NCI-H1092 (cell line): ENCODE measurements at regions not wholly inside any gene's neighbourhood (a gene's known extent, or its start where the extent isn't known, plus 50 kb on each side); places are given as distances from the start of the nearest gene placed in this dataset.
"Not testable (repeated sequence)": the region's sequence is repeated elsewhere in the genome, so short reads cannot be mapped to it uniquely, and the experiment has no call there.

Experiments used
- DNase-seq: peaks from one replicate; lab custom pipeline; 2025; lab: John Stamatoyannopoulos, UW

DNA sequence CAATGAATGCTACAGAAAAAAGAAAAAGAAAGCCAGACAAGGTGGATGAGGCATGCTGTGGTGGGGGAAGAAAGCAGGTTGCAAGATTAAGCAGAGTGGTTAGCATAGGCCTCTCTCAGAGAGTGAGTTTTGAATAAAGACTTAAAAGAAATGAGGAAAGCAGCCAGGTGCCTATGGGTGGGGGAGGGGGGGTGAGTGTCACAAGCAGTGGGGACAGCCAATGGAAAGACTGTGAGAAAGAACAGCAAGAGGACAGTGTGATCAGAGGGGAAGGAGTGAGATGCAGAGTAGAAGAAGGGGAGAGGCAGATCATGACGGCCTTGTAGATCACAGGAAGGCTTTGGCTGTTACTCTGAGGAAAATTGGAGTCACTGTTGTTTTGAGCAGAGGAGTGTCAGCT lies 162.5 kb downstream of the SOX3 start:
- DNase-seq: no peak

DNA sequence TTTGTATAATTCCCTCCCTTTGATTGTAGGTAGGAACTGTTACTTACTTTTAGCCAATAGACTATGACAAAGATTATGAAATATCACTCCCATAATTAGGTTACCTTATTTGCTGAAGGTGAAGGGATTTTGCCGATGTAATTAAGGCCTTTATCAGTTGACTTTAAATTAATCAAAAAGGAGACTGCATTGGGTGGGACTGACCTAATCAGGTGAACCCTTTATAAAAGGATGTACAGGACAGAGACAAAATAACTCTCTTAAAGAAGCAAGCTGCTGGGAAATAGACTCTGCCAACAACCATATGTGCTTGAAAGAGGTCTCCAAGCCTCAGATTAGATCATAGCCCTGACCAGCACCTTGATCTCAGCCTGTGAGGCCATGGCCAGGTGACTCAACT lies 167.6 kb downstream of the SOX3 start:
- no peak for DNase-seq

DNA sequence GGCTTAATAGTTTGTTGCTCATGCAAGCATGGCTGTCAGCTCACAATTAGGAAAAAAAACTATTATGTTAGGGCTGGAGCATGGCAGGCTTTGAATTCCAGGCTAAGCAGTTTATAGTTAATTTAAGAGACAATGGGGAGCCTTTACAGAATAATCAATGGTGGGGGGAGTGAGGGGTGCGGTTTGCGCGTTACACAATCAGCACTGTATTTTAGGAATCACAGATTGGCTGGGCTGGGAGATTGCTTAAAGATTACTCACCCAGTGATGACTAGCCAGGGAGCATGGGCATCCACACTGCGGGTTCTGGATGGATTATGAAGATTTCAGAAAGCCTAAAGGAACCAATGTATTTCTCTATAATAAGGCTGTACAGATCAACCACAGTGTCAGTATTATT lies 186.6 kb downstream of the SOX3 start:
- DNase-seq: no peak

DNA sequence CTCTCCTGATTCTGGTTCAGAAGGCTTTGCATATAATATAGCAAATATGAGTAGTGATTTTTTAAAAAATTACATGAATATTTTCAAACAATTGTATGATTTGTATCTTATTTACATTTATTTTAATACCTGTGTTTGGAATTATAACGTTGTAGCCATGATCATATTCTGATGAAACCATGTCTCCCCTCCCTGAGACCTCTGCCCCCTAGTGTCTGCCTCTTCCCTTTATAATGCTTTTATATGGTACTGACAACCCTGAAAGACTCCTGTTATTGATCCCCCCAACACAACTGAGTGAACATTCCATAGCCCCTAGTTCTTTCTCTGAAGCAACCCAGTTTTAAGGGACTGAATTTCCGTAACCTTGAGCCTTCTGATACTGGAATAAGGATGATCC lies 187.4 kb downstream of the SOX3 start:
- no peak for DNase-seq

DNA sequence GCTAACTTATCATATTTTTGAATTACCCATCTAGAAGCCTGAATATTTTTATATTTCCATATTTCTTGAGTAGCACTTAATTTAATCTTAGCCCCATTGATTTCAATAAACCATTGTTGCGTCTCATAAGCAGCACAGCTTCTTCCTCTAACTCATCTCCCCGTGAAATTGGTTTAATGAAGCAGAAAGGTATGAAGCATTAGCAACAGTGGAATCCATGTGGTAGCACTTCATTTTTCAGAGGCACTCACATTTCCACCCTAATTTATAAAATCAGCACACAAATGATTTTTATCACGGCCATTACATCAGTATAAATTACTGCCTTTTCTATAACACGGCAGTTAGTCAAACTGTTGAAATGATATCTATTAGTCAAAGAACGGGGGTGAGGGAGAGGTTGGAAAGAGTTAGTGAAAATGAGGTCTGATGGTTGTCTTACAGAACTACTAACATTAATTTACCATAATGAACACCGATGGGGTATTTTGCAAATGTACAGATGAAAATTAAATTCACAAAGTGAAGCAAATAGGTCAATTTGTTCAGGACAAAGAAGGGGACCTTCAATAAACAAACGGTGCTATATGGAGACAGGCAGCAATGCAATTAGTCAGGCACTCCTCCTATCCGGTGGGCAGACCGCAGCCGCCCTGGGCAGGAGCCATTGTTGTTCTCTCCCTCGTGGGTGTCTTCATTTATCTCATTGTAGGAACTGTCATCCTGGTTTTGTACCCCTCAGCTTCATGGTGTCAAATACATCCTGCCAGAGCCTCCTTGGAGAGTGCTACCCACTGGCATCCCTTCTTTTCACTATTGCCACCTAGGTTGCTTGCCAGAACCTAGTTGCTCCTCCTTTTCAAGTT lies 205.7 kb downstream of the SOX3 start:
- no peak for DNase-seq

DNA sequence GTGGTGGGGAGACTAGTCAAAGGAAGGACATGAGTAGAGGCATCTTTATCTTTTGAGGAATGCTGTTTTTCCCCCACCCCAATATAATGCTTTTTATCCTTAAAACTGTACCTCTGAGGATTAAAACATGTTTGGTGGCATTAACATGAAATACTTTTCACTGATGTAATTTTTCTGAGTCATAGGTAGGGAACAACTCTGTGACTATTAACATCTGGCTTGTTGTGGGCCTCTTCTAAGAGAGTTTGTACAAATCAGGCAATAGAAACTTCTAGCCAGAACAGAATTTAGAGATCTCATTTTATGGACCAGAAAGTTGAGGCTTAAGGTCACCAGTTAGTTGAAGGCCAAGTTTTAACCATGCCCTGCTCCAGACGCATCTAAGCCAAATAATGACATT lies 207.6 kb downstream of the SOX3 start:
- DNase-seq: no peak

DNA sequence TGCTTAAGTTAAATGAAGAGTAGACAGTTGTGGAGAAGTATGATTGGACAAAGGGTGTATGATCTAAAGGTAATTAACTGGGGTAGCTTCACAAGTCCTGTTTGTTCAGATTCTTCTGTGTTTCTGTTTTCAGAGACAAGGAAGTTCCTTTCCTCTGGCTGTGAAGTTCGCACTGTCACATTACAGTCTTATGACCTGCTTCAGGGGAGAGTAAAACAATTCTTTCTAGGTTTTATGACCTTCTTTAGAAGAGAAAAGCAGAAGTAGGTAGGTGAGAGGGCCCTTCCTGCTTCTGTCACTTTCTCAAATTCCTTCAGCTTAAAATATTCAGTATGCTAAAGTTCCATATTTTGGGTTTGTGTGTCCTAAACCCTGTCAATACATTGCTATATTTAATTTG lies 211.9 kb downstream of the SOX3 start:
- no peak for DNase-seq

DNA sequence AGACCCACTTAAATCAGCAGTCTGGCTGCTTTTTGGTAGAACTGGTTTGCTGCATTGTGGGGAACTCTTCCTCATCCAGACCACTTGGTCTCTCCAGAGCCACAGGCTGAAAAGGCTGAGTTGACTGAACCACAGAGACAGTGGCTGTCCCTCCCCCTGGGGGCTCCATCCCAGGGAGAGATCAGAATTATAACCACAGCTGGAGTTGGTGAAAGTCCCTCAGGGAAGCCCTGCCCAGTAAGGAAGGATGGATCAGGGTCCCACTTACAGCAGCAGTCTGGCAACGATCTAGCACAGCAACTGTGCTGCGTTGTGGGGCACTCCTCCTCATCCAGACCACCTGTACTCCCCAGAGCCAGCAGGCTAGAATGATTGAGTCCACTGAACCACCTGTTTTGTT lies 212.7 kb downstream of the SOX3 start:
- no peak for DNase-seq

DNA sequence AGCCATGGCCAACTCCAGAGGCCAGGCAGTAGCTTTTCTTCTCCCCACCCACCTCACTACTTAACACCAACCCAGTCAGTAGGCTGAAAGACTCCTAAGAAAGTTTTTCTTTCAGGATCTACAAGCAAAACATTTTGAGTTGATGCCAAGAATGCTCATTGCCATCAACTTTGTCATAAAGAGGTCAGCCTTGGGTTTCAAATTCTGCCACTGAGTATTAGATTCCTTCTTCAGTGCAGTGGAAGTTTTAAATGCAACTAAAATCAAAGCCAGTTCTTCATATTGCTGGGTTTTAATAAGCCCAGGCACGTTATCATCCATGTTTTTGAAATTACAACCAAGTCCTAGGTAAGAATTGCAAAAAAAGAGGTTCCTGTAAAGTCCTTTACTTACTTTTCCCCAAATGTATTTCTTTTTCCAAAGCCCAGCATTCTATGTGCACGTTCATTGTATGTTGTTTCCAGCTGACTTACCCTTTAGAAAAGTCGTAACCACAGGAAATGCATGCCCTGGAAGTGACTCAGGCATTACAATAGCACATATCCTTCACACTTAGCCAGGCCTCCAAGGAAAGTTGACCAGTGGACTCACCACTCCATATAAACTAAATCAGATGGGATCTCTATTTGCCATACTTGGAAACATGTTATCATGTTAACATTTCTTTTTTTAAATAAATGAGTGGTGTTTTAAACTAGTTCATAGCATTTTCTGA lies 229.9 kb downstream of the SOX3 start:
- no peak for DNase-seq

DNA sequence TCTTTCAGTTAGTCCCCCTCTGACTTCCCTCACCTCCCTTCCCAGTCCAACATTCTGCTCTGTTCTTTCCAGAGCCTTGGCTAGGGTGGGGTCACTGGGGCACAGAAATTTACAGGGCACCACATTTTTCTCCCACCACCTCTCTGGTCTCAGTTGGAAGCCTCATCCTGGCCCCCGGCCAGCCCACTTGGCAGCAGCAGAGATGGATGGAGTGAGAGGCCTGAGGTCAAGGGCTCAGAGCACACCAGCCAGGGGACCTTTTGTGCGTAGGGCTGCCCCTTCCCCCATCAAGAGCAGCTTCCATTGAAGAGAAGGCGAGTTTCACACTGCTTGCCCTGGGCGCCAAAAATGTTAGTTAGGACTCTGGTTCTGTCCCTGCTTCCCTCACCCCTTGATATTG lies 230.9 kb downstream of the SOX3 start:
- DNase-seq: no peak

DNA sequence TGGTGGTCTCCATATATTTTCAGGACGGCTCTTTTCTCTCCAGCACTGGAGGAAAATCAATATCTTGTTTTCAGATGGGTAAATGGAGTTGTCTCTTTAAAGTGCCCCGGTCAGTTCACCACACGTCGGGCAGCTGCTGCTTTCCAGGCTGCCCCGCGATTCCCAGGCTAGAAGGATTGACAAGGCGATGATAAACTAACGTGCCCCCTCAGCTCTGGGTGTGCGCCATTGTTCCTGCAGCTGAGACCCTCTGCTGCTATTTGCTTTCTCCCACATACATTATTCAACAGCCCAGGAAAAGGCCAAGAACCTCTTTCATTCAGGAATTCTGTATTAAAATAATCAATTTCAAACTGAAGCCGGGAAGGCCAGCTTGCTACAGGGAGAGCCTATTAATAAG lies 254.5 kb downstream of the SOX3 start:
- no peak for DNase-seq

DNA sequence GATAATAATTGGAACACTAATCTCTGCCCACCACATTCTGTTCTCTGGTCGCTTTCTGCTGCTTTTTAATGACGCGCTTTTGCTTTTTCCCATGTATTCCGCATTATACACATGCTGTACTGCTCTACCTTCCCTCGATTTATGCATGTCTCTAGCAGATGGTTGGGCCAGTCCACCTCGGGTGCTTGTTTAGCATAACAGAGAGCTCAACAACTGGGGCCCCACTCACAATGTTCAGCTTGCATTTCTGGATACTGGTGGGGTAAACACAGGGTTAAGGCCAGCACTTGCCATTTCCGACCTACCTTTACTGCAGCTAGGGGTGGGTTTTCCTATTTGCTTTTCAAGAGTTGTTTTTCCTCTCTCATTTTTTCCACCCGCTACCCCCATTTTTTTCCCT lies 255.8 kb downstream of the SOX3 start:
- no peak for DNase-seq

DNA sequence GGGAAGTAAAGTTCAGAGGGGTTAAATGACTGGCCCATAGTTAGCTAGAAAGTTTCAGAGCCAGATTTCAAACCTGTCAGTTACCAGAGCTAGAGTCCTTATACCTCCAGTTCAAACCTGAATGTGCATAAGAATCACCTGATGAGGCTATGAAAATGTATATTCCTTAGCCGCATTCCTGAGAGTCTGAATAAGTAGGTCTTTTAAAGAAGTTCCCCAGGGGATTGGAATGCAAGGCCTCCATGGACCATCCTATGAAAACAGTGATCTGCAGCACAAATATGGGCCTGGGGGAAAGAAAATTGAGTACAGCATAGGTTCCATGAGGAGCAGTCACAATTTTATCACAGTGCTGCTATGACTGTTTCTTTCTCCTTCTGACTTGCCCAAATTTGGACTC lies 263.9 kb upstream of the CXorf66 start:
- DNase-seq: no peak

DNA sequence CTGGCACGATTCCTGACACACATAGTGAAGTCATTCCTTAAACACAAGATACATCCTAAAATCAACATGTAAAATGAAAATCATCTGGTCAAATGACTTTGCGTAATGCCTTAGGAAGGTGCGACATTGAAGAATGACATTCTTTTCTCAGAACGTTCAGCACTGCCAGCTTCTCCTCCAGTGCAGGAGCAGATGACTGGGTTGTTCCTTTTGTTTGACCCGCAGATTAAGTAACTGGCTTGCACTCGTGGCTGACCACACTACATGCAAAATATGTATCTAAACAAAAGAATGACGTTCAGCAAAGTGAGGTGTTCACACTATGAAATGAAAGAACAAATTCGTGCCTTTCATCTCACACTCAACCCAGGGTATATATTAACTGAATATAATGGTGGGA lies 260.7 kb upstream of the CXorf66 start:
- DNase-seq: not testable (repeated sequence)

DNA sequence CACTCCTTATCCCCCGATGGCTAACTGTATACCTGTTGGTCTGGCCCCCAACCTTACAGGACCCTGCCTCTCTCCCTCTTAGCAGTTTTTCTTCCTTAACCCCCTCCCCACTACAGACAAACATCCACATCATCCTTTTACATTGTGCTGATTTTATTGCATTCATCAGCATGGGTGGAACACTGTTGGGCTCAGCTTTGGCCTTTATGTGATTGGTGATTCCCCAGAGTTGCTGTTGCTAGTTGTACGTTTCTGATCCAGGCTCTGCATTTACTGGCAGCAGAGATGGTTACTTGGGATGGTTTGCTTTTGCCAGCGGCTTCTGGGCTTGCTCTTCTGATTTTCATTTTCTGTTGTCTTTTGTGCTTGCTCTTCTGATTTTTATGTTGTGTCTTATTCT lies 250.6 kb upstream of the CXorf66 start:
- not testable (repeated sequence) for DNase-seq

DNA sequence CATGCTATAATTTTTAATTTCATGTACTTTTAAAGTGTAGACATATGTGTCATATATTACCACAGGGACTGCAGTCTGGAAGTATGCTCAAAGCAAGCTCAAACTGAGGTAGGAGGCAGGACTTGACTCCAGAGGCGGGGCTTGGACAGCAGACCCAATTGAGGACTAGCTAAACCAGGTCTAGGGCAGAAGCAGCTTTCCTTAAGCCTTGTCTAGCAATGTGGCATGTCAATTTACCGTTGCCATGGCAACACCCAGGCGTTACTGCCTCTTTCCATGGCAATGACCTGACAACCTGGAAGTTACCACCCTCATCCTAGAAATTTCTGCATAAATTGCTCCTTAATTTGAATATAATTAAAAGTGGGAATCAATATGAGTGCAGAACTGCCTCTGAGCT lies 249.2 kb upstream of the CXorf66 start:
- DNase-seq: not testable (repeated sequence)

DNA sequence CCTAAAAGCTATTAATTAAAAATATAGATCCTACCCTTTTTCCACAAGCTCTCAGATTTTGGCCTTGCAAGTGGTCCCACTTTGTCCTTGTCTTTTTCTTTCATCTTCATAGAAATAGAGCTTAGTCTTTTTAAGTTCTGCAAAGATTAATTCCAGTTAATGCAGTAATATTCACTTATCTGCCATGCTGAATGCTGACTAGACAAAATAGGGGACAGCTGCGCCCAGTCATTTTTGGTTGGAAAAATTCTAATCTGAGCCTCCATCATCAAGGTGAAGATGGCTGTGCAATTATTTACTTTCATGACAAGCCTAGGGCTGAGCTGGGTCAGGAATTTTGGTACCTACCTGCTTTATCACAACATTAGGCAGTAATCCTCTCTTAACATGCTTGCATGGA lies 241.3 kb upstream of the CXorf66 start:
- no peak for DNase-seq

DNA sequence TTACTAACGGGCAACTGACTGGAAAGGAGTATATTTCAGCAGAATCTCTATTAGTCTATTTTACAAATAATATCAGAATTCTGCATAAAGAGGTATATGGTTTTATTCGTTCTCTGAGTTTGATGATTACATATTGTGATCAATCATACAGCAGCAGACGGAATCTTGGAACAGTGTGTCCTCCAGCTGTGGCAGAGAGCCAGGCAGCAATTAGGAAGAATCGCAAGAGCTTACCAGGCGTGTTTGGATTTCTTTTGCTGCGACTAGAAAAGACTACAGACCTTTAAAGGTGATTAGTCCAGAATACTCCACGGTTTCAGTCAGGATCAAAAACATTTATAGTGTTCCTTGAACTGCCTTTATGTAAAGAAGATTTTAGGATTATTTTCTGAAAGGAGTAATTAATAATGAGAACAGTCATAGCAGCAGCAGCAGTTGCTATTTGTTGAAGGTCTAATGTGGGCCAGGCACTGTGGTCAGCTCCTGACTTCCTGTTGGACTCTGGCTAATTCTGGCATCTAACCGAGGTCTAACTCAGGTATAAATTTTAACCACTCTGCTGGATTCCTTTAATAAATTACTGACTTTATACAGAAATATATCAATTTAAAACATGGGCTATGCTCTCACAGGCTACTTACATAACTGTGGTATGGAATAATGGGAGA lies 225.3 kb upstream of the CXorf66 start:
- DNase-seq: no peak

DNA sequence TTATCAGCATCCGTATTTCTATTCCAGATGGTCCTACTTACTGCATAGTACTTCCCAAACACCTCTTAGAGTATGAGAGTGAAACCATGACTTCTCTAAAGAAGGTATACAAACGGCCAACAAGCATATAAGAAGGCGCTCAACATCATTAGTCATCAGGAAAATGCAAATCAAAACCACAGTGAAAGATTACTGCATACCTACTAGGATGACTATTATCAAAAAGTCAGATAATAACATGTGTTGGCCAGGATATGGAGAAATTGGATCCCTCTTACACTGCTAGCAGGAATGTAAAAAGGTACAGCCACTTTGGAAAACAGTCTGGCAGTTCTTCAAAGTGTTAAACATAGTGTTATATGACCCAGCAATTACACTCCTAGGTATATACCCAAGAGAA lies 215.3 kb upstream of the CXorf66 start:
- DNase-seq: no peak

DNA sequence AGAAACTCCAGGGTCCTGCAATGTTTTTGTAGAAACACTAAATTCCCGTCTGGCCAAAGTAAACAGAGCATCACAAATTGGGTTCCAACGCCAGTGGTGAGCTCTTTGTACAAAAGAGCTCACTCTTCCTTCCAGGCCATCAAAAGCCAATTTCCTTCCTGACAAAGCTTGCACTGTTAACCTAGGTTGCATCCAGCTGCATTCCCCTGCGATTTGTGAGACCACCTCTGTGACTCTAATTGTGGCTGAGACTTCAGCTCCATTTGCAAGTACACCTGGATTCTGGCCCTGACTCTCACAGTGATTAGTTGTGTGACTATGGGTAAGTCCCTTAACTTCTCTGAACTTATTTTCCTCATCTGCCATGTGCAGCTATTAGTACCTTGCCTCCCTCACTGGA lies 212.5 kb upstream of the CXorf66 start:
- DNase-seq: no peak

DNA sequence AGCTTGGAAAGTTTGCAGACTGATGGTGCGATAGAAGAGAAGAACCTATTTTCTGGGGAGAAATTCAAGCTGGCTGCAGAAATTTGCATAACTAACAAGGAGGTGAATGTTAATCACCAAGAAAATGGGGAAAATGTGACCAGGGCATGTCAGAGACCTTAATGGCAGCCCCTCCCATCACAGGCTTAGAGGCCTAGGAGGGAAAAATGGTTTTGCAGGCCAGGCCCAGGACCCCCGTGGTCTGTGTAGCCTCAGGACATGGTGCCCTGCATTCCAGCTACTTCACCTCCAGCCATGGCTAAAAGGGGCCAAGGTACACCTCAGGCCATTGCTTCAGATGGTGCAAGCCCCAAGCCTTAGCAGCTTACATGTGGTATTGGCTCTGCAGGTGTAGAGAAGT lies 207.1 kb upstream of the CXorf66 start:
- no peak for DNase-seq

DNA sequence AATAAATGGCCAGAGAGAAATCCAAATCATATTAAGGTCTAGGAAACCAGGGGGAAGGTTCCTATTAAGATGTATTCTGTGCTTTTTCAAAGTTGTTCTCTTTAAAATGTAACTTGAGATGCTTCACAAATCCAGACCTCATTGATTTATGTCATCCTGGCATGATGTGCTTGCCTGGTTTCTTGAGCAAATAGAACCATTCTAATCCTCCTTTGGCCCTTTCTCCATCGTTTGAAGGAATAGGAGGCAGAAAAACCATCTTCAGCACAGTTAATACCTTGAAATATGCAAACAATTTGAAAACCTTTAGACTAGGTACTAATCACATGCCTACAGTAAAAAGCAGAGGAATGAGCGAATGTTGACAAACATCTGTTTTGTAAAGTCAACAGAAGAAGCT lies 202.2 kb upstream of the CXorf66 start:
- DNase-seq: no peak

DNA sequence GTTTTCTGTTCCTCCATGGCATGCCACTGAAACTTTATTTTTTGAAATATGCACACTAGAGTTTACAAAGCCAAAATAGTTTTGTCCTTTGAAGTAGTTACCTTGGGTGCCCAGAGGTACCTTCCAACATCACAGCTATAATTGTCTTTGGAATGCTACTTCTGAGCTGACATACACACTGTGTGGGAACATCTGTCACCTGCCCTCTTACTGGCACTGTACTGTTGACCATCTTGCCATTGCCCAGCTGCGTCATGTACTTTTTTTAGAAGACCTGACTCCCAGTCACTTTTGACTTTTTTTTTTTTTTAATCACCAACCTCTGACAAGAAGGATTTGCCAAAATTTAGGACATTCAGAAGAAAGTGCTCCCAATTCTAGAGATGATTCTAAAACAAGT lies 200.5 kb upstream of the CXorf66 start:
- no peak for DNase-seq
